ENCODE measurements at regions not wholly inside any gene's neighbourhood (a gene's known extent, or its start where the extent isn't known, plus 50 kb on each side); places are given as distances from the start of the nearest gene placed in this dataset.
"Not testable (repeated sequence)": the region's sequence is repeated elsewhere in the genome, so short reads cannot be mapped to it uniquely, and the experiment has no call there.

DNA sequence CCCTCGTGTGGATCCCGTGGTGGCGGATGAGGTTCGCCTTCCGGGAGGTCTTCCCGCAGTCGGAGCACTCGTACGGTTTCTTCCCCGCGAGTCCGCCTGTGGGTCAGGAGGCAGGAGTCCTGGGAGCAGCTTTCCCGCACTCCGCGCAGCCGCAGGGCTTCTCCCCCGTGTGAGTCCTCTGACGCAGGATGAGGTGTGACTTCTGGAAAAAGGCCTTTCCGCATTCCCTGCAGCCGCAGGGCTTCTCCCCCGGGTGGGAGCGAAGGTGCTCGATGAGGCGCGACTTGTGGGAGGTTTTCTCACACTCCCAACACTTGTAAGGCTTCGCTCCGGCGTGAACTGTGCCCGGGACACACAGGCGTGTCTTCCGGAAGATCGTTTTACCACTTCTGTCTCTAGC is 68.8 kb upstream of the WIPI2 start:
- not testable (repeated sequence) for TF ChIP-seq POLR2A, CTCF (IDR thresholded peaks at IDR 0.05)

Data from uterus (tissue), 2 donors.